WTC11 (cell line): ENCODE measurements at regions not wholly inside any gene's neighbourhood (a gene's known extent, or its start where the extent isn't known, plus 50 kb on each side); places are given as distances from the start of the nearest gene placed in this dataset.

Source experiments
- ATAC-seq: fragments of 200-7000 bp; cut with Tn5 transposase; 2 replicates; pipeline ENCODE4 v1.10.0; 2021; ENCODE audit warnings: mild to moderate bottlenecking, moderate library complexity
- CTCF ChIA-PET: fragments of 300-600 bp; sonication (Branson Sonifier 250); formaldehyde crosslinking; loops from one replicate; lab custom pipeline; 2021; ENCODE audit warnings: antibody characterized with exemption; lab: Charles Lee
- POLR2A ChIA-PET: fragments of 350-600 bp; sonication (Branson Sonifier 250); formaldehyde crosslinking; loops from one replicate; lab custom pipeline; 2021; ENCODE audit warnings: antibody characterized with exemption; lab: Charles Lee
- DNase-seq: peaks from one replicate; pipeline ENCODE4 v3.0.0; 2021; ENCODE audit warnings: low spot score
- H3K27ac Mint-ChIP-seq: 2 replicates; pipeline ENCODE4 v1.8.0; 2021; ENCODE audit warnings: mixed read lengths
- H3K27me3 Mint-ChIP-seq: 2 replicates; pipeline ENCODE4 v1.8.0; 2021; ENCODE audit warnings: low read depth, mild to moderate bottlenecking, moderate library complexity, mixed read lengths
- H3K36me3 Mint-ChIP-seq: 2 replicates; pipeline ENCODE4 v1.8.0; 2021; ENCODE audit warnings: mixed read lengths
- H3K4me1 Mint-ChIP-seq: 2 replicates; pipeline ENCODE4 v1.8.0; 2022; ENCODE audit warnings: mixed read lengths
- H3K4me3 Mint-ChIP-seq: 2 replicates; pipeline ENCODE4 v1.8.0; 2021; ENCODE audit warnings: mild to moderate bottlenecking, moderate library complexity, mixed read lengths
- H3K9me3 Mint-ChIP-seq: 2 replicates; pipeline ENCODE4 v1.8.0; 2021; ENCODE audit warnings: mixed read lengths
- AFF4 ChIP-seq: sonication (generic); formaldehyde crosslinking; IDR thresholded peaks from 2 replicates; pipeline ENCODE4 v1.8.1; 2023; ENCODE audit warnings: mild to moderate bottlenecking, missing genetic modification reagents, borderline replicate concordance
- AR ChIP-seq: fragments of 250-450 bp; sonication (Bioruptor Pico); IDR thresholded peaks from 2 replicates; pipeline ENCODE4 v1.9.0; 2021; ENCODE audit warnings: mild to moderate bottlenecking
- ATF2 ChIP-seq: sonication (generic); formaldehyde crosslinking; IDR thresholded peaks from 2 replicates; pipeline ENCODE4 v1.8.1; 2022; ENCODE audit warnings: low read depth, missing genetic modification reagents, borderline replicate concordance
- ATF3 ChIP-seq: sonication (generic); formaldehyde crosslinking; conservative IDR thresholded peaks from 2 replicates; pipeline ENCODE4 v1.8.1; 2022; ENCODE audit warnings: mild to moderate bottlenecking, missing genetic modification reagents
- E2F4 ChIP-seq: sonication (generic); formaldehyde crosslinking; IDR thresholded peaks from 2 replicates; pipeline ENCODE4 v1.8.1; 2022; ENCODE audit warnings: low read depth, mild to moderate bottlenecking, moderate library complexity, missing genetic modification reagents, borderline replicate concordance
- GTF2I ChIP-seq: fragments of 250-450 bp; sonication (Bioruptor Pico); conservative IDR thresholded peaks from 2 replicates; pipeline ENCODE4 v1.4.0; 2021; ENCODE audit warnings: mild to moderate bottlenecking
- MXD4 ChIP-seq: fragments of 250-450 bp; sonication (Bioruptor Pico); IDR thresholded peaks from 2 replicates; pipeline ENCODE4 v1.8.0; 2021; ENCODE audit warnings: mild to moderate bottlenecking, moderate library complexity, borderline replicate concordance
- PRRX2 ChIP-seq: fragments of 250-450 bp; sonication (Bioruptor Pico); IDR thresholded peaks from 2 replicates; pipeline ENCODE4 v1.8.0; 2021; ENCODE audit warnings: mild to moderate bottlenecking
- STAT6 ChIP-seq: sonication (generic); formaldehyde crosslinking; conservative IDR thresholded peaks from 2 replicates; pipeline ENCODE4 v1.8.1; 2023; ENCODE audit warnings: mild to moderate bottlenecking, low read depth, missing genetic modification reagents, moderate library complexity
- USF1 ChIP-seq: sonication (generic); formaldehyde crosslinking; IDR thresholded peaks from 2 replicates; pipeline ENCODE4 v1.8.0; 2022; ENCODE audit warnings: mild to moderate bottlenecking, missing genetic modification reagents
- USF2 ChIP-seq: sonication (generic); formaldehyde crosslinking; IDR thresholded peaks from 2 replicates; pipeline ENCODE4 v1.8.1; 2023; ENCODE audit warnings: mild to moderate bottlenecking, missing genetic modification reagents, moderate library complexity
- ZNF121 ChIP-seq: sonication (generic); formaldehyde crosslinking; IDR thresholded peaks from 2 replicates; pipeline ENCODE4 v1.8.0; 2023; ENCODE audit warnings: missing genetic modification reagents
- ZNF512 ChIP-seq: sonication (generic); formaldehyde crosslinking; IDR thresholded peaks from 2 replicates; pipeline ENCODE4 v1.8.1; 2022; ENCODE audit warnings: missing genetic modification reagents, borderline replicate concordance

GRCh38 chr16:8502446-8502845 is 87.9 kb downstream of the TMEM114 start:
- TF ChIP-seq ZNF121 (CRISPR knock-in tag): no peak
- no peak for TF ChIP-seq AFF4
- no peak for TF ChIP-seq GTF2I (CRISPR knock-in tag)
- TF ChIP-seq ZNF512 (CRISPR knock-in tag): no peak
- no peak for TF ChIP-seq PRRX2 (CRISPR knock-in tag)
- no peak for TF ChIP-seq USF1 (CRISPR knock-in tag)
- TF ChIP-seq AR: no peak
- TF ChIP-seq ATF2 (CRISPR knock-in tag): no peak
- TF ChIP-seq STAT6 (CRISPR knock-in tag): no peak
- no peak for TF ChIP-seq ATF3 (CRISPR knock-in tag)
- no peak for TF ChIP-seq MXD4
- no peak for TF ChIP-seq USF2 (CRISPR knock-in tag)
- TF ChIP-seq E2F4: no peak
- ATAC-seq (no peak), DNase-seq (no peak)
- no peak overlapping the region for H3K27ac Mint-ChIP-seq
- ChIA-PET POLR2A (no interaction called here), CTCF (no interaction called here)
- peaks cover 87% of the 10 kb centered on the region for H3K9me3 Mint-ChIP-seq
- no peaks in the 10 kb centered on the region for H3K4me1 Mint-ChIP-seq
- H3K27me3 Mint-ChIP-seq: peaks cover 26% of the 10 kb centered on the region
- H3K36me3 Mint-ChIP-seq: peaks cover 62% of the 10 kb centered on the region
- H3K4me3 Mint-ChIP-seq: no peak overlapping the region
